ENCODE measurements at regions not wholly inside any gene's neighbourhood (a gene's known extent, or its start where the extent isn't known, plus 50 kb on each side); places are given as distances from the start of the nearest gene placed in this dataset.

GRCh38 chr4:155094201-155094820 is 114.1 kb upstream of the NPY2R start:
- no peak for TF ChIP-seq CTCF (IDR thresholded peaks at IDR 0.05; ENCODE audit: insufficient read depth, low read length)
- TF ChIP-seq REST (IDR thresholded peaks at IDR 0.05; ENCODE audit: insufficient replicate concordance, low read depth), result no peak
- no peak for TF ChIP-seq POLR2AphosphoS5 (IDR thresholded peaks at IDR 0.05; ENCODE audit: low read depth)
- no peak for TF ChIP-seq GABPA (IDR thresholded peaks at IDR 0.05; ENCODE audit: low read depth)
- no peak for TF ChIP-seq SPI1 (IDR thresholded peaks at IDR 0.05; ENCODE audit: borderline replicate concordance, low read depth)
